Pancreas (tissue), 10 donors: ENCODE measurements at regions not wholly inside any gene's neighbourhood (a gene's known extent, or its start where the extent isn't known, plus 50 kb on each side); places are given as distances from the start of the nearest gene placed in this dataset.

Experiments used
- ATAC-seq, 4 donors: fragments of 200-7000 bp; cut with Tn5 transposase; one replicate each; pipeline versions ENCODE4 v1.8.0 to v1.9.1; 2020; ENCODE audit warnings: mild to moderate bottlenecking in 4 of 4, moderate library complexity in 4 of 4
- DNase-seq, 6 donors: peaks; one replicate each; pipeline ENCODE4 v3.0.0-alpha.2; 2020
- FAIRE-seq: peaks from 2 replicates; lab custom pipeline; 2012; peaks lifted over from hg19 to GRCh38; lab: Jason Lieb, UNC
- H3K27ac ChIP-seq, 4 donors: fragments of 200-600 bp; sonication (generic); 1 replicate in 3 of 4; 2 replicates in 1 of 4; pipeline versions ENCODE4 v1.5.0 to v1.8.0; 2020
- H3K27me3 ChIP-seq, 4 donors: fragments of 200-600 bp; one replicate each; pipeline ENCODE4 v1.8.0; 2021
- H3K36me3 ChIP-seq, 3 donors: fragments of 200-600 bp; sonication (generic) in 1 of 3; one replicate each; pipeline versions ENCODE4 v1.5.0 to v1.8.0; 2020 to 2021
- H3K4me1 ChIP-seq, 3 donors: fragments of 200-600 bp; one replicate each; pipeline ENCODE4 v1.8.0; 2021
- H3K4me3 ChIP-seq, 4 donors: fragments of 200-600 bp; sonication (generic) in 2 of 4; one replicate each; pipeline versions ENCODE4 v1.5.0 to v1.8.0; 2020 to 2021
- H3K9me3 ChIP-seq, 4 donors: fragments of 200-600 bp; one replicate each; pipeline ENCODE4 v1.8.0; 2021
- WGBS, 2 donors: extraction: QIAGEN DNeasy Blood & Tissue Kit; methylation state at CpG; one replicate each; pipeline ENCODE4 v1.1.7; 2013; 5-methylcytosine and 5-hydroxymethylcytosine counted together
- intact Hi-C, 3 donors: fragments of 100-400 bp; cut with DNase I; formaldehyde crosslinking; loops; one replicate each; pipeline versions ENCODE4 v1.11.1 to v1.14.2; 2022
- TF ChIP-seq, protein P1 (sequence below), 4 donors: fragments of 200-600 bp; sonication (generic) in 3 of 4; IDR thresholded peaks; one replicate each; pipeline versions ENCODE4 v1.5.0 to v1.8.0; 2021; ENCODE audit warnings: antibody characterized with exemption in 4 of 4
- donor health status: healthy with polysubstance abuse.
- donor health status: DM: no; HTN: no; CAD: no; lungs with moderate emphysema.
- donor health status: DM: no; HTN: no; CAD: no.
- donor health status: control.
- donor health status: control.
- donor health status: Bipolar disorder and iron deficiency.
- donor health status: DM: yes; HTN: yes; CAD: no.
- donor health status: DM: no; HTN: no; CAD: no.
- donor health status: DM: no; HTN: no; CAD: no.
- donor health status: DM: yes; HTN: yes; CAD: no.

DNA sequence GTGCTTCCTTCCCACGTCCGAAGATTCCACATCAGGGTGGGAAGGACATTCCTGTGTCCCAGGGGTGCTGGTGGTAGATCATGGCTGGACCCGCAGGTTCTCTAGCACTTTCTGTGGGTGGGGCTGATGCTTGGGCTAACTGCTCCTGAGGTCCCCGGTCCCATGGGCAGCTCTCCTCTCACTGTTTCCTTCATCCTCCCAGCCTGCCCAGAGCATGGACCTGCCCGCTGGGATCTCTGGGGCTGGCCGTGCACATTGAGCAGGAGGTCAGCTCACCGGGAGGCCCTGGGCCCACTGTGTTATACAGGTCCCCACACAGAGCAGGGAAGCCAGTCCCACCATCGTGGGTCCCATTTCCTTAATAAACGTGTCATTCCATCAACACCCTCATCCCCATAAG is 502.3 kb downstream of the TCERG1L start:
- no peaks in the 10 kb centered on the region for H3K36me3 ChIP-seq
- H3K27ac ChIP-seq, result no peak overlapping the region
- no peak for FAIRE-seq
- no peaks in the 10 kb centered on the region for H3K4me1 ChIP-seq
- intact Hi-C loops, result no loop called here
- no peak overlapping the region for H3K4me3 ChIP-seq
- WGBS, 2 donors, result 54 to 66% methylated on average over 9 of the region's 9 CpGs
- H3K9me3 ChIP-seq, result no peaks in the 10 kb centered on the region
- peaks cover 0 to 4% (median 0%) of the 10 kb centered on the region in 4 donors for H3K27me3 ChIP-seq
- no peak for DNase-seq
- TF ChIP-seq, protein P1, sequence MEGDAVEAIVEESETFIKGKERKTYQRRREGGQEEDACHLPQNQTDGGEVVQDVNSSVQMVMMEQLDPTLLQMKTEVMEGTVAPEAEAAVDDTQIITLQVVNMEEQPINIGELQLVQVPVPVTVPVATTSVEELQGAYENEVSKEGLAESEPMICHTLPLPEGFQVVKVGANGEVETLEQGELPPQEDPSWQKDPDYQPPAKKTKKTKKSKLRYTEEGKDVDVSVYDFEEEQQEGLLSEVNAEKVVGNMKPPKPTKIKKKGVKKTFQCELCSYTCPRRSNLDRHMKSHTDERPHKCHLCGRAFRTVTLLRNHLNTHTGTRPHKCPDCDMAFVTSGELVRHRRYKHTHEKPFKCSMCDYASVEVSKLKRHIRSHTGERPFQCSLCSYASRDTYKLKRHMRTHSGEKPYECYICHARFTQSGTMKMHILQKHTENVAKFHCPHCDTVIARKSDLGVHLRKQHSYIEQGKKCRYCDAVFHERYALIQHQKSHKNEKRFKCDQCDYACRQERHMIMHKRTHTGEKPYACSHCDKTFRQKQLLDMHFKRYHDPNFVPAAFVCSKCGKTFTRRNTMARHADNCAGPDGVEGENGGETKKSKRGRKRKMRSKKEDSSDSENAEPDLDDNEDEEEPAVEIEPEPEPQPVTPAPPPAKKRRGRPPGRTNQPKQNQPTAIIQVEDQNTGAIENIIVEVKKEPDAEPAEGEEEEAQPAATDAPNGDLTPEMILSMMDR (IDR thresholded peaks at IDR 0.05), result no peak
- no peak for ATAC-seq

GRCh38 chr10:130809761-130810515 is 501.6 kb downstream of the TCERG1L start:
- 47 to 56% methylated on average over 22 of the region's 22 CpGs for WGBS, 2 donors
- ATAC-seq, result no peak
- no peak for FAIRE-seq

DNA sequence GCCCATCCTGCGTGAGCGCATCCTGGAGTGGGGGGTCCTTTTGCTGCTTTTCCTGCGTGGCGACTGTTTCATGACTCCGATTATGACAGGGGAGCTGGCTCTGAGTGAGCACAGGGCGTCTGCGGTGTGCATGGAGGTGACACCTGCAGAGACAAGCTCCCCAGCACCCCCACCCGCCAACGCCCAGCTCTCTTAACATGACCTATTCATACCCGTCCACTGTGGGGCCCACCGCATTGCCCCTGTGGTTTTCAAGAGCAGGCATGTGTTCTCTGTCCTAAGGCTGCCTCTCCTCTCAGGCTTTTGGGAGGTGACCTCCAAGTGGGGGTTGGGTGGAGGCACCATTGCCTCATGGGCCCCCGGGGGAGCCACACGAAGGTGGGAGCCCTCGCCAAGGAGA is 500.7 kb downstream of the TCERG1L start:
- Histone ChIP-seq H3K9me3 (no peaks in the 10 kb centered on the region), H3K4me3 (no peak overlapping the region), H3K27me3 (peaks cover 0 to 4% (median 0%) of the 10 kb centered on the region in 4 donors), H3K4me1 (no peaks in the 10 kb centered on the region), H3K36me3 (no peaks in the 10 kb centered on the region), H3K27ac (no peak overlapping the region)
- TF ChIP-seq, protein P1 (IDR thresholded peaks at IDR 0.05), result no peak
- 71 to 76% methylated on average over 14 of the region's 14 CpGs for WGBS, 2 donors
- intact Hi-C loops, result no loop called here
- no peak for DNase-seq
- no peak for ATAC-seq
- no peak for FAIRE-seq

More at GRCh38 chr10:130809761-130810515, 501.6 kb downstream of the TCERG1L start:
- Histone ChIP-seq H3K36me3 (no peaks in the 10 kb centered on the region), H3K9me3 (no peaks in the 10 kb centered on the region), H3K4me3 (no peak overlapping the region), H3K4me1 (no peaks in the 10 kb centered on the region), H3K27ac (no peak overlapping the region), H3K27me3 (peaks cover 0 to 4% (median 0%) of the 10 kb centered on the region in 4 donors)
- intact Hi-C loops, result no loop called here
- TF ChIP-seq, protein P1 (IDR thresholded peaks at IDR 0.05), result no peak
- DNase-seq, result no peak

GRCh38 chr10:130812381-130813148 is 499.0 kb downstream of the TCERG1L start:
- intact Hi-C loops, result no loop called here
- FAIRE-seq (no peak), ATAC-seq (no peak), DNase-seq (no peak)
- Histone ChIP-seq H3K4me1 (no peaks in the 10 kb centered on the region), H3K9me3 (no peaks in the 10 kb centered on the region), H3K36me3 (no peaks in the 10 kb centered on the region), H3K27me3 (peaks cover 0 to 4% (median 0%) of the 10 kb centered on the region in 4 donors), H3K27ac (no peak overlapping the region), H3K4me3 (no peak overlapping the region)
- TF ChIP-seq, protein P1 (IDR thresholded peaks at IDR 0.05), result no peak
- WGBS, 2 donors, result 70 to 76% methylated on average over 14 of the region's 14 CpGs
